ENCODE measurements at regions not wholly inside any gene's neighbourhood (a gene's known extent, or its start where the extent isn't known, plus 50 kb on each side); places are given as distances from the start of the nearest gene placed in this dataset.

DNA sequence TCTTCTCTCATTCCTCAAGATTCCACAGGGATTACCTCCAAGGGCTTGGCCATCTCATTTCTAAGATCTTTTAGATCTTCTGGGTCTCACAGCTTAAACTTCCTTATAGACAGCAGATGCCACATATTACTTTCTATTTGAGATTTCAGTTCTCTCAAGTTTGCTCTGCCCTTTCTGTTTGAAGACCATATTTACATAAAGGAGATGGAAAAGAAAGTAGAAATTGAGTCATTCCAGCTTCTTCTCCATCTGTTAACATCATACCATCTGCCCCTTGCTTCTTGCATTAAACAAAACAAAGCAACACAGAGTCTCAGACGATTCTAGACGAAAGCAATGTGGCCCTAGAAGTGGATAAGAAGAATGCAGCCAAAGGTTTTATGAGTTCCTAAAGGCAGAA, 203.4 kb downstream of the TTLL2 start:
- TF ChIP-seq POLR2A (IDR thresholded peaks at IDR 0.05; ENCODE audit: low read depth, low read length) (no peak), POLR2AphosphoS5 (IDR thresholded peaks at IDR 0.05; ENCODE audit: low read depth, low read length) (no peak), TAF1 (IDR thresholded peaks at IDR 0.05; ENCODE audit: low read depth, low read length) (no peak), SPI1 (IDR thresholded peaks at IDR 0.05; ENCODE audit: low read depth, low read length) (no peak)
